T1000 (cell line): ENCODE measurements at regions not wholly inside any gene's neighbourhood (a gene's known extent, or its start where the extent isn't known, plus 50 kb on each side); places are given as distances from the start of the nearest gene placed in this dataset.
A peak's percentile ranks its signal among the peaks of the same experiment; 100 is the strongest.

Experiments
- DNase-seq: peaks from one replicate; lab custom pipeline; 2025; ENCODE audit warnings: mixed read lengths; lab: John Stamatoyannopoulos, UW

DNA sequence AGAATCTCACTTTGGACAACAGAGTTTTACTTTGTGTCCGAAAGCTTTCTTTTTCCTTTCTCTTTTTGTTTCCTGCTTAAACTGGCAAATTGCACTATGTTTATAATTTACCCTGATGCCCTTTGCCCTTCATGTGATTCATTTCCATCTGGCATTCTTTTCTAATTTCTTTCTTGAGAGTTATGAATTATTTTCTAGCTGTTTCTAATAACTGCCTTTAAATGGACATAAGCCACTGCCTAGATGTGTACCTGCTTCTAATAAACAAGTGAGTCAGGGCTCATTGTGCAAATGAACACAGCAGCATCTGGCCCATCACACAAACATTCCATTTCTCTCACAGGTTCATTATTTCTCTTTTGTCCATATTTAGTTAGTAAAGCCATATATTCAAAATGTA lies 242.3 kb upstream of the GPRIN3 start:
- DNase-seq, result no peak

DNA sequence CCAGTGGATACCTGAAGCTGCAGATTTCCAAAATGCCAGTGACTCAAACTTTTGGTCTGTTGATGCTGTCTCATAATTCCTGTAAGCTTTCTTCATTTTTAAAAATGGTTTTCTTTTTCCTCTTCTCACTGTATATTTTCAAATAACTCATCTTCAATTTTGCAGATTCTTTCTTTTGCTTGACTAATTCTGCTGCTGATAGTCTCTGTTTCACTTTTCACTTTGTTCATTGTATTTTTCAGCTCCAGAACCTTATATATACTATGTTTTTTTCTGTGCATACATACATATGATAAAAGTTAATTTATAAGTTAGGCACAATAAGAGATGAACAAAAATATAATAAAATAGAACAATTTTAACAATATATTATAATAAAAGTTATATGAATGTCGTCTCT lies 237.7 kb upstream of the GPRIN3 start:
- no peak for DNase-seq

DNA sequence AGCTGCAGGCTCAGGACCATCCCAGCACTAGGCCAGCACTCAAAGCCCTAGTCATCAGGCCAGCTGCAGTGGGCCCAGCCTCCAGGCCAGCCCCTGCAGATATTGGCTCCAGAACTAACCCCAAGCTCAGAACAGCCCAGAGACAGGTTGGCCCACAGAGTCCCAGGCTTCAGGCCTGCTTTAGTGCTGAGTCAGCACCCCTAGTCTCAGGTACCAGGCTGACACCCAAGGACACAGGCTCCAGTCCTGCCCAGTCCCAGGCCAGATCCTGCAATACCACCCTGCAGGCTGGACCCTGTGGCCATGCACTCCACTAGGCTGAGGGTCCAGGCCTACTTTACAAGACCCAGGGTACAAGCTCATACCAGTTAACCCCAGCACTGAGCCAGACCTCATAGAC lies 234.4 kb upstream of the GPRIN3 start:
- no peak for DNase-seq

DNA sequence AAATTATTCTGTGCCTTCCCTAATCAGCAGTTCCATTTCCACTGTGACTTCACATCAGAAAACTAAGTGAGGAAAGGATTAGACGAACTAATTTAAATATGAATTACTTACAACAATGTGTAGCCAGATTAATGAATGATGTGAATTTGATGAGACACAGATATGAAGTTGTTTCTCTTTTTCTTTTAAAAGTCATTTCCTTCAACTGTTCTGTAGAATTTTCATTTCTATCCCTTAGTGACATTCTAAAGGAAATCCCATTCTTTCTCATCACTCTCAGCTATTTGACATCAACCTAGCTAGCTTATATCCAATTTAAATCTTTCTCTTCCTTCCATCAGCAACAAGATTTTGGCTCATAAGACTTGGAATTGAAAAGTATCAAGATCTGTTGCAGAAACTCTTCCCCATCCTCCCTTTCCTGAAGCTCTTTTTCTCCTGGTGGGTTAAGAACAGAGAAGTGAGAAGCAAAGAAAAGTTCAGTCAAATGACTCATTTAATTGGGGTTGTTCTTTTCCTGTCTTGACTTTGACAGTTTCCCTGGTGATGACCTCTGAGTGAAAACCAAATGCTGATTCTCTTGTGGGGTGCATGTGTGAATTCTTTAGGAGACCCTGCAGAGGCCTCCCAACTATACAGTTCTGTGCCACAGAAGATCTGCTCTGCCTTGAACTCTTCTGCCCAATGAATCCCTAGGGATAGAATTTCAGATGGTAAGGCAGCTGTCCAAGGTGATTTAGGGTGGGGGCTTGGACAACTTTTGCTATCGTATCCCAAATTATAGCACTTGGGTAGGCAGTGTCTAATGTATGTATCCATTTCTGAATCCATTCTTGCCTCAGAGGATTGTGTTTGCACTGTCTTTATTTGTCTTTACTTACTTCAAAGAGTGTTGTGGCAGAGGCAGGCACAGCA lies 232.5 kb upstream of the GPRIN3 start:
- no peak for DNase-seq

DNA sequence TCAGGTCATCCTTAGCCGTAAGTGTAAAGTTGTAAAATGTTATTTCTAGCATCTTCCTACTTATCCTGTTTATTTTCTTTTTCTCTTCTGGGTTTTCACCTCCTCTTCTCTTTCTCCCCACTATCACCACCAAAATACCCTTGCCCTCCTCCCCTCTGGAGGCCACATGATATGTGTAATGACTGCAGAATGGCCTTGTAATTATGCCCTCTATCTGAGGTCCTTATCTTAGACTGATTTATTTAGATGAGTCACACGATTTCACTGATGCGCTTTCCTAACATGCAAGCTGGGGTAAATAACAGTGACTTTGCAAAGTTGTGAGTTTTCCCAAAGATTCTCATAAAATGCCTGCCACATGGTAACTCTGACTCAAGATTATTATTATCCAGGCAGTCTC lies 231.8 kb upstream of the GPRIN3 start:
- DNase-seq, result peak; percentile 5

DNA sequence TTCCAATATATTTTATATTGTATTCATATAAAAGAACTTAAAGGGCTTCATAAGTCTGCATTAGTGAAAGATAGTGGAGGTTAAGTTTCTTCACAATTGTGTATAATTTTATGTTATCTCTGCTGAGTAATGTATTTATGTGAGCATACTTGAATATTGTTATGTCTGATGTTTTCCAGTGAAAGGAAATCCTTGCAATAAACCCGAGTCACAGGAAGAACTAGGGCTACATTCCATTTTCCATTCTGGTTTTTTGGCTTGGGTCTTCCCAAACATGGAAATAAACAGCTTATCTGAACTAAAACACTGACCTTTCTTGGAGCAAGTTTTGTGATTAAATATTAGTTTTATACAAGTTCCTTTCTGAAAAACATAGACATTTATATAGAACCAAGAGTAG lies 231.3 kb upstream of the GPRIN3 start:
- no peak for DNase-seq

DNA sequence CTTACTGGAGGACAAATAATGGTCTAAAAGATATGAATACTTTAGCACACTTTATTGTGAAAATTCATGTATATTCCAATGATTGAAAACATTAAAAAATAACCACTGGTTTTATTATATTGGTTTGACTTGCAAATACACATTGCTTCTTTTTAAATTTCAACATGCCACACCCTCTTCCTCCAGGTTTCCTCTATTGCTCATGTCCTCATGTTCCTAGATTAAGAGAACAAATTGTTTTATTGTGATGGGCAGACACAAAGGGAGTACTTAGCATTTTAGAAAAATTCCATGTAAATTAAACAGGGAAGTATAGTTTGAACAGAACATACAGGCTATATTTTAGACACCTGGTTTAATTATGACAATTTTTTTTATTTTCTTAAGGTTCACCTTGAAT lies 230.6 kb upstream of the GPRIN3 start:
- no peak for DNase-seq

DNA sequence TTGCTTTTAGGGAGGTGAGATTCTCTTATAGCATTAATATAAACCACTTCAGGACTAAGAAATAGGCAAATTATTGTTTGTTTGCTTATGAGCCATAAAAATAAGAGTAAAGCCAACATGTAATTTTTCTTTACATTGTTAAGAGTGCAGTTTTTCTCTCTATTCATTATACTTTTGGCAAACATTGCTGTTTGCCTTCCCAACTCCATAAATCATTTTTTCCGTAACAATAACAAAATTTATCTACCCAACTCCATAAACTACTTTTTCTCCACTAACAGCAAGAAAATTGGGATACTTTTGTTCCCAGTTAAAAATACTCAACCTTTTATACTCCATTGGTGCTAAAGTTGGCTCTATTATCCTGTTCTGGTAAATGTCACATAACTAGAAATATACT lies 229.7 kb upstream of the GPRIN3 start:
- no peak for DNase-seq

DNA sequence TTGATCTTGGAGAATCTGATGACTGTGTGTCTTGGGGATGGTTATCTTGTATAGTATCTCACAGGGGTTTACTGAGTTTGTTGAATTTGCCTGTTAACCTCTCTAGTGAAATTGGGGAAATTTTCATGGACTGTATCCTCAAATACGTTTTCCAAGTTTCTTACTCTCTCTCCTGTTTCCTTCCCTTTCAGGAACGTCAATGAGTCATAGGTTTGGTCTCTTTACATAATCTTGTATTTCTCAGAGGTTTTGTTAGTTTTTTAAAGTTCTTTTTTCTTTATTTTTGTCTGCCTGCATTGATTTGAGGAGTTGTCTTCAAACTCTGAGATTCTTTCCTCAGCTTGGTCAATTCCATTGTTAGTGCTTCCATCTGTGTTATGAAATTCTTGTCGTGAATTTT lies 227.7 kb upstream of the GPRIN3 start:
- no peak for DNase-seq

DNA sequence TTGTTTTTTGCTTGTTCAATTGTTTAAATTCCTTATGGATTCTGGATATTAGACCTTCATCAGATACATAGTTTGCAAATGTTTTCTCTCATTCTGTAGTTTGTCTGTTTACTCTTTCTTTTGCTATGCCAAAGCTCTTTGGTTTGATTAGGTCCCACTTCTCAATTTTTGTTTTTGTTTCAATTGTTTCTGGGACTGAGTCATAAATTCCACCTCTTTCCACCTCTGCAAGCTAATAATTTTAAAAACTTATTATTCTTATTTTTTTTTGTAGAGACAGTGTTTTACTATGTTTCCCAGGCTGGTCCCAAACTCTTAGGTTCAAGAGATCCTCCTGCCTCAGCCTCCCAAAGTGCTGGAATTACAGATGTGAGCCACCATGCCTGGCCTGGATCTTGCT lies 226.8 kb upstream of the GPRIN3 start:
- no peak for DNase-seq

DNA sequence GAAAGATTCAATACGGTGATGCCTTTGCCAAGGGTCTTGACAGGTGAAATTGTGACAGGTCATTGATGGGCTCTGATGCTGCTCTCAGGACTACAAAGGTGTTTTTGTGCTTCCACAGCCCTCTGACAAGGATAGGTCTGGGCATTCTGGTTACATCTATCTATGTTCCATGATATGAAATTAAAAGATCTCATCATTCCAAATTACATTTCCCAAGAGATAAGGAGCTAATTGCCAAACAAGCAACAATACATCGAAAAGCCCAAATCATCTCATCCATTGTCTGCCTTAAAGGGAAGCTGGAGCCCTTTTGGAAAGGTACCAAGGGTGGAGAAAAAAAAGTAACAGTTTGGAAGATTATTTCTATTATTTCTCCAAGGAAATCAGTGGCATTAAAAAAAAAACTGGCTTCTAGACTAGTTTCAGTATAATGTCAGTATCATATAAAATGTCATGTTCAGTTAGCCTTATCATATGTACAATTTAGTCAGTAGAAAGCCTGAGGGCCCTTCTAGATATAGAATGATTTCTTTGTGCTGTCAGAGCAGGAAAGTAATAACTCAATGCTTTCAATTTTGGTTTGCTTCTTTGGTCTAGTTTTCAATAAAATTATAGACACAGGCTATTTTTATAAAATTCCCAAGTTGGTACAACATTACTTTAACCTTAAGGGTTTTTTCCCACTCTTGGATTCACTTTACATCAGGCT lies 224.5 kb upstream of the GPRIN3 start:
- no peak for DNase-seq

DNA sequence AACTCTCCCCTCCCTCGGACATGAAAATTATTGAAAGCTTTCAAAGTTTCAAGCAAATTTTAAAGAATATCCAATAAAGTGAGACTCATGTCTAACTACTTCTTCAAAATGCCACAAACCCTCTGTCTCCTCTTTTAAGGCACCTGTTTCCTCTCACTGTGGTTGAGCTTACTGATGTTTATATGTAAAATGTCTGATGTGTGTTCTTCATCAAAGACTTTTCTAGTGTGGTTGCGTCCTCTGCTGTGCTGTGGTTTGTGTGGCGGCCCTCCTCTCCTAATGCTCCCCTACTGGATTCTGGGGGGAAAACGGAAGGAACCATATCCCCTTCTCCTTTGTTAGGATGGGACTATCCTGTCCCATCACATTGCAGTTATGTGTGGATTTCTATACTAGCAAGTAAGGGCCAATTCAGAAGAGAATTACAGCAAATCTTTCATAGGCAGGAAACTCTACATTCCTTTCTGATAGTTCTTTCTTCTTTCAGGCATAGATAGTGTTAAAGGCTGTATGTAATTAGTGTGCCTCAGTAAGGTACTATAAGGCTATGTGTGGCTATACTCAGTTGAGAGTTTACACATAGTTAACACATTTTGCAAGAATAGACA lies 221.0 kb upstream of the GPRIN3 start:
- no peak for DNase-seq

DNA sequence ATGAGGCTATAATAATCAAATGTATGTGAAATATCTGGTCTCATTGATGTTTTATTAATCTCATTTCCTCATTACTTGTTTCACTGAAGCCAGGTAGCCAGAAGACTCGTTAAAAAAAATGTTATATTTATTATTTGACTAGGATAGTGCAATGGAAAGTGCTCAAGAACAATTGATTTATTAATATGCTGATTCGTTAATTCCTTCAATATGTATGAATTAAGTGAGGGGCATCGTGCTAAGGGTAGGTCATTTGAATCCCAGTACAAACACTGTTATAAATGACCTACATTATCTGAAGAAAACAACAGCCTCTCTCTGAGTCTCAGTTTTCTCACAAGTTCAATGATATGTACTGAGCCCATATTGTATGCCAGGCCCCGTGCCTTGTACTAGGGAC lies 214.2 kb upstream of the GPRIN3 start:
- no peak for DNase-seq

DNA sequence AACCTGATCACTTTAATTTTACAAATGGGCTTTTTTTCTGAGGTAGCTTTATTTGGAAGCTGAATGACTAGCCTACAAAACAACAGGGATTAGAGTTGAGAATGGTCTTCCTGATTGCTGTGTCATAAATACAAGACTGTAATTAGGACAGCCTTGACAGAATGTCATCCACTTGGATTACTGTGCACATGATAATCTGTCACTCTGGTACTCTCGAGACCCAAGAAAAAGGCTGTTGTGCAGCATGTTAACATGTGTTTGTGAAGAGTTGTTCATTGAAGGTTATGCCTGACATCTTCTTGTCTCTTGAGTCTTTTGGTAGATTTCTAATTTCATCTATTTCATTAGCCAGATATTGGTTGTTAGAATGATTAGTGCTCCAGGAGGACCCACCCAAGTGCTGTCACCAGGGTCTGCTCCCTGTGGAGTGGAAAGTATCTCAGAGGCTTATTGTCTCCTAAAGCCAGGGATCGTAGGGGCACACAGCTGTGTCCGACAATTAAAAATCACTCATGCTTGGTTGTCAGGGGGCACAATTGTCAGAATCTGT lies 212.2 kb upstream of the GPRIN3 start:
- no peak for DNase-seq

DNA sequence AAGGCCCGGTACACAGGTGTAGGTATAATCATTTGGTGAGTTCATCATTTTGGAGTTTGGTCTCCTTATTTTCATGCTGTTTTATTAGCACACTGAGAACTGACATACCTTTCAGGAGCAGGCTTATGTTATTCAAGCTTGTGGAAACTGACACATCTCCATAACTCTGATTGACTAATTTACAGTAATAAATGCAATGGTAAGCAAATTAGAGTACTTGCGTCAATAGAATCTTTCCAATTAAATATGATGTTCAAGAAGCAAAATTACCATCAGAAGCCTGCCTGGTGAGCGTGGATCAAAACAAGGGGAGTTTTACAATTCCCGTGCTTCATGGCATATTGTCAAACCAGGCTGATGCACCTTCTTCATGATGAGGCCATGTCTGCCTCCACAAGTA lies 210.7 kb upstream of the GPRIN3 start:
- no peak for DNase-seq

DNA sequence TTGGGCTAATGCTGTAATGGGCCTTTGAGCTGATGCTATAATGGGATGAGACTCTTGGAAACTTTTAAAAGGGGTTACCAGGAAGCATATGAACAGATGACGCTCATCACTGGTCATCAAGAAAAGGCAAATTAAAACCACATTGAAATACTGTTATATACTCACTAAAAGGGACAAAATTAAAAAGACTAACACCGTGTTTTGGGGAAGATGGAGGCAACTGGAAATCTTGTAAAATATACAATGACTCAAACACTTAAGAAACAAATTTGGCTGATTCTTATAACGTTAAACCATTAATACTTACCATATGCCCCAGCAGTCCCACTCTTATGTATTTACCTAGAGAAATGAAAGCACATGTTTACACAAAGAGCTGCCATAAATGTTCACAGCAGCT lies 207.2 kb upstream of the GPRIN3 start:
- no peak for DNase-seq

DNA sequence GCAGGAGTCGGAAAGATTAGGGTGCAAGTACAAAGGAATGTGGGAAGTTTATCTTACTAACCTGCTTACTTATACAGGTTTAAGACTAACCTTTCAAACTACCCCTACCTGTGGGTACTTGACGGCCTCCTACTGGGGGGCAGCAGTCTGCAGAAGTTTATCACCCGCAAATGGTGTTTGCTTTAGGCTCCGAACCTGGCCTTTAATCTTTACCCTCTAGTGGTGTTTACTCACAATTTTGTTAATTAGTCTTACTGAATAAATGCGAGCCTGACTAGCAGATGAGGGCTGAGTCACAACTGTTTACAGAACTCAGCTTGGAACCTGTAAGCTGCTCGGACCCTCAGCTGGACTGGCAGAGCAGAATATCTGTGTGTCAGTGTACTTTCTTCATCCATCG lies 204.2 kb upstream of the GPRIN3 start:
- DNase-seq, result no peak

DNA sequence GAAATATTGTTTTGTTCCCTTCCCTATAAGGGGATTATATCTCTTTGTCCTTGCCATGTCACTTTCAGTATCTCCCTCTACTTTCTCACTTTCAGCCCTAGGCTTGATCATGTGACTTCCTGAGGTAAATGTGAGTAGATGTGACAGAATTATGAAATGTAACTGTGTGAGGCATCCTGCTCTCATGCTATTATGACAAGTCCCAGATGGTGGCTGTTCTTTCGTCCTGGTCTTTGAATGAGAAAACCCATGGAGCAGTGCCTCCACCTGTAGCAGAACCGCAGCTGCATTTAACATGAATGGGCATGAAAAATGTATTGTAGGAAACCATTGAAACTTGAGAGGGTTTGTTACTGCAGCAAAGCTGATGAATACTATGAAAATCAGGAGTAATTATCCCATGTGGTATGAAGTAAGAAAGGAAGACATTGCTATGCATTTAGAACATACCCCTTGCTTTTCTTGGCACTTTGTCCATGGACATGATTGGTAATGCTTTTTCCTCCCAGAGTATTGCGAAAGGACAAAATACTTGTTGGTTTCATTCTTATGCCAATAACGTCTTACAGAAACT lies 202.2 kb upstream of the GPRIN3 start:
- DNase-seq, result no peak

DNA sequence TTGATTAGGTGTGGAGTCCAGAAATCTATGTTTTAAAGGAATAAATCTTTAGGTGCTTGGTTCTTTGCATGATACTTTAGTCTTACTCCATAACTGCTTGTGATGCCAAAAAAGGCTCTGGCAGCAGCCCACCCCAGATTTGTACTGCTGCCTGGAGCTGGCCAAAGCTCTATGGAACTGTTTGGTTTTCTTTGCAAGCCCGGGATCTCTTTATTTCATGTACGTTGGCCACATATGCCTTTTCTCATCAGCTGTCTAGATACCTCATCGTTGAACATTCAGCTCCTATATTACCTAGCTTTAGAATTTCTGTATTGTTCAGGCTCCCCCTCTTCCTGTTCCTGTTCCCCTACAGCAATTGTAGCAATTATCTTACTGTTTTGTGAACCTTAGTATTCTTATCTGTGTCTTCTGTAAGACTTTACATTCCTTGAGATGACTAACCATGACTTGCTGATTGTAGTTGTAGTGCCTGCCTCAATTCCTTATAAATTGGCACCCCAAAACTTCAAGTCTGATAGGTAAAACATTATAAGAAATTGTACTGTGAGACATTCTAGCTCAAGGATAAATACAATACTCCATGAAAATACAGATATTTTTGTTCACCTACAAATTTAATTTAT lies 199.4 kb upstream of the GPRIN3 start:
- no peak for DNase-seq

DNA sequence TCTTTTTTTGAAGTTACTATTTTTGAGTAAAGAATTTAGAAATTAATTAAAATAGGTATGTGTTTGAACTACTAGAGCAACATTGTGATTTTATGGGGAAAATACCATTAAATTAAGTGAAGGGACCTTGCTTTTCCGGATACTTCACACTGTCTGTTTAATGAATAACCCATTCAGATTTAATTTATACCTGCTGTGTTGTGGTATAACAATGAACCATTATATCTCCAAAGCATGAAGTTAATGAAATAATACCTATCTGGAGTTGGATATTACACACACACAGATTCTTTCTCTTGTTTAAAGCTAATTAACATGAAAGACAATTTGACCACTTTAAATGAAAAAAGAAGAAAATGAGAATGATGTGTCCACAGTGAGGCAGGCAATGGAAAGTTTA lies 195.0 kb upstream of the GPRIN3 start:
- DNase-seq, result no peak

DNA sequence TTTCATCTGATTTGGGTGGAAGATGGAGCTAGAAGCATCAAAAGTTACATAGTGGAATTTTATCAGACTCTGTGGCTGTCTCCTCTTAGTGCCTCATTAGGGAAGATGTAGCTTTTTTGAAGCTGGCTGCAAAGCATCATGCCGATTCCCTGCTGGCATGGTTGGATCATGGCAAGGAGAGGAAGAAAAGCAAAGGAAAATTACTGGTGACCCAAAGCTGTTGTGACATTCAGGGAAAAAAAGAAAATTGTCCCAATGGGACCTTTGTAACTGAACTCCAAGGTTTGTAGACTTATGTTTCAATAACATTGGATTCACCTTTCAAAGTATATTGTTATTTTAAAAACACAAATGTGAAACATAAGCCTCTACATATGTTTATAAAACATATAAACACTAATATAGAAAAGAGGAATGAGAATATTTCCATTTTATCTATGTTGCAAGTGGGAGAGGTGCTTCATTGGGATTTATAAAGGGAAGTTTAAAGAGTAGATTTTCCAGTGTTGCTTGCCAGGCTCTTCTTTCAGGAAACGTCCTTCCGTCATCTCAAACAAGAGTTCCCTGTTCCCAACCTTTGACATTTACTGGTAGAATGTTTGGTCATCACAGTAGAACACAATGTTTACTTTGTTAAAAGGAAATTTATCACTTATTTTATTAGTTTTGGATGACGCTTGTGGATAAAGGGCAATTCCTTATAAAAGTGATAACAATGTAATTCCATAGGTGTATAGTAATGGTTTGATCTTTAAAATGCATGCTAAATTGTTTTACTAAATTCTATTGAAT lies 190.1 kb upstream of the GPRIN3 start:
- no peak for DNase-seq
